ENCODE measurements at regions not wholly inside any gene's neighbourhood (a gene's known extent, or its start where the extent isn't known, plus 50 kb on each side); places are given as distances from the start of the nearest gene placed in this dataset.

DNA sequence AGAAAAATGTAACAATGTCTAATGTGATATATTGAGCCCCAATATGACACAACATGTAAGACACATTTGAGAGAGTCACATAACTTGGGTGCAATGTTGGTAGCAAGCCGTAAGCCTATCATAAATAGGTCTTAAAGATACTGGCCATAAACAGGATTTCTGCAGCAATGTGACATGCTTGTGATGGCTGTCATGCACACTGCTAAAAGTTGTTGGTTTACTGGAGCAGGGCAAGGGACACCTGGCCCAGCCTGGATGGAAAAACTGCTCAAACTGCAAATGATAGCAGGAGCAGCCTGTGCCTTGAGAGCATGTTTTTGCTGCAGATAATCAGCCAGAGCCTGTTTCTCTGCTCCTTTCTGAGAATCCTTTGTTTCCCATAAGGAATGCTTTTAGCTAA, 136.7 kb upstream of the ZNF91 start:
- peaks cover 7 to 19% of the 10 kb centered on the region in 2 donors for H3K9me3 Mint-ChIP-seq
- Histone ChIP-seq H3K4me1 (ENCODE audit: control insufficient read depth, insufficient read depth, low read length) (no peaks in the 10 kb centered on the region), H3K4me3 (ENCODE audit: low read length) (no peak overlapping the region), H3K27ac (ENCODE audit: low read length) (no peak overlapping the region), H3K9me3 (ENCODE audit: control insufficient read depth, insufficient read depth, low read length) (peaks cover 4% of the 10 kb centered on the region), H3K27me3 (ENCODE audit: control insufficient read depth, insufficient read depth, low read length) (no peaks in the 10 kb centered on the region), H3K36me3 (ENCODE audit: control insufficient read depth, insufficient read depth, low read length) (no peaks in the 10 kb centered on the region)
- no peaks in the 10 kb centered on the region for H3K36me3 Mint-ChIP-seq
- no peak overlapping the region for H3K27ac Mint-ChIP-seq
- no peak for ATAC-seq
- TF ChIP-seq, protein P1, sequence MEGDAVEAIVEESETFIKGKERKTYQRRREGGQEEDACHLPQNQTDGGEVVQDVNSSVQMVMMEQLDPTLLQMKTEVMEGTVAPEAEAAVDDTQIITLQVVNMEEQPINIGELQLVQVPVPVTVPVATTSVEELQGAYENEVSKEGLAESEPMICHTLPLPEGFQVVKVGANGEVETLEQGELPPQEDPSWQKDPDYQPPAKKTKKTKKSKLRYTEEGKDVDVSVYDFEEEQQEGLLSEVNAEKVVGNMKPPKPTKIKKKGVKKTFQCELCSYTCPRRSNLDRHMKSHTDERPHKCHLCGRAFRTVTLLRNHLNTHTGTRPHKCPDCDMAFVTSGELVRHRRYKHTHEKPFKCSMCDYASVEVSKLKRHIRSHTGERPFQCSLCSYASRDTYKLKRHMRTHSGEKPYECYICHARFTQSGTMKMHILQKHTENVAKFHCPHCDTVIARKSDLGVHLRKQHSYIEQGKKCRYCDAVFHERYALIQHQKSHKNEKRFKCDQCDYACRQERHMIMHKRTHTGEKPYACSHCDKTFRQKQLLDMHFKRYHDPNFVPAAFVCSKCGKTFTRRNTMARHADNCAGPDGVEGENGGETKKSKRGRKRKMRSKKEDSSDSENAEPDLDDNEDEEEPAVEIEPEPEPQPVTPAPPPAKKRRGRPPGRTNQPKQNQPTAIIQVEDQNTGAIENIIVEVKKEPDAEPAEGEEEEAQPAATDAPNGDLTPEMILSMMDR (IDR thresholded peaks at IDR 0.05), result no peak
- no peak for DNase-seq
- no peaks in the 10 kb centered on the region for H3K27me3 Mint-ChIP-seq (ENCODE audit: low read depth in 2 of 2)
- 100% methylated on average over 1 of the region's 1 CpG for WGBS (ENCODE audit: insufficient coverage)
- no peaks in the 10 kb centered on the region for H3K4me1 Mint-ChIP-seq
- no peak overlapping the region for H3K4me3 Mint-ChIP-seq
- intact Hi-C loops (cut with micrococcal nuclease), result no loop called here

DNA sequence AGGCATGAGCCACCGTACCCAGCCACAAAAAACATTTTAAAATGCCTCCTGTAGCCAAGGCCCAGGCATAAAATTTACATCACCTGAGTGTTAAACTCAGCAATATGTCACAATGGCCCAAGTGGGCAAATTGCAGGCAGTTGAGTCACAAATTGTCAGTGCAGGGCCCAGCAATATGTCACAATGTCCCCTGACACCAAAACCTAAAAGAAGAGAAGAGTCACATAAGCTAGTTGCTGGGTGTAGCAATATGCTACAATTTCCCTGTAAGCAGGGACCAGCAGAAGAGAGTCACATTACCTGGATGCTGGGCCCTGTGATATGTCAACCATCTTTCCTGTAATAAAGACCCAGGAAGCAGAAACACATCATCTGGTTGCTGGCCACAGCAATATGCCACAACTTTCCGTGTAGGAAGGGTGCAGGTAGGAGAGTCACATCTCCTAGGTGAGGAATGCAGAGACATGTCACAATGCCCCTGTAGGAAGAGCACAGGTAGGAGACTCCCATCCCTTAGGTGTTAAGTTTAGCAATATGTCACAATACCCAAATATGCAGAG, 136.0 kb upstream of the ZNF91 start:
- WGBS (ENCODE audit: insufficient coverage), result 83% methylated on average over 2 of the region's 2 CpGs
- TF ChIP-seq, protein P1 (IDR thresholded peaks at IDR 0.05), result no peak
- no peaks in the 10 kb centered on the region for H3K36me3 ChIP-seq (ENCODE audit: control insufficient read depth, insufficient read depth, low read length)
- intact Hi-C loops (cut with micrococcal nuclease), result no loop called here
- no peaks in the 10 kb centered on the region for H3K4me1 Mint-ChIP-seq
- no peaks in the 10 kb centered on the region for H3K27me3 ChIP-seq (ENCODE audit: control insufficient read depth, insufficient read depth, low read length)
- H3K27ac Mint-ChIP-seq, result no peak overlapping the region
- ATAC-seq (no peak), DNase-seq (no peak)
- peaks cover 4% of the 10 kb centered on the region for H3K9me3 ChIP-seq (ENCODE audit: control insufficient read depth, insufficient read depth, low read length)
- H3K27me3 Mint-ChIP-seq (ENCODE audit: low read depth in 2 of 2), result no peaks in the 10 kb centered on the region
- no peak overlapping the region for H3K27ac ChIP-seq (ENCODE audit: low read length)
- H3K4me3 Mint-ChIP-seq, result no peak overlapping the region
- H3K36me3 Mint-ChIP-seq, result no peaks in the 10 kb centered on the region
- no peak overlapping the region for H3K4me3 ChIP-seq (ENCODE audit: low read length)
- peaks cover 5 to 15% of the 10 kb centered on the region in 2 donors for H3K9me3 Mint-ChIP-seq
- H3K4me1 ChIP-seq (ENCODE audit: control insufficient read depth, insufficient read depth, low read length), result no peaks in the 10 kb centered on the region

DNA sequence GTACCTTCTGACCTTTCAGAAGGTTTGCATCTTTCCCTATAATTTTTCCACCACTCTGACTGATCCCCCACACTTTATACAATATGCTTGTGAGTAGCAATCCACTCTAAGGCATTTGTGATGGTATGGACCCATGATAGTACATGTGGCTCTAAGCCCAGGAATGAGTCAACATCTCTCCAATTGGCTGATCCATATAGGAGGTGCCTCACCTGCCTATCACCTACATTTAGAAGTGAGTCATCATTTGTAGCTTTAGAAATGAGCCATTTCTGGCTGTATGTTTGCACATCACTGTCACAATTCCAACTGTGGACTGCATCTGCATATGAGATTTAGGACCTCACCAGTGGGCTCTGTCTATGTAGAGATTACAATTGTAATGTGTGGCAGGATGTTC, 133.1 kb upstream of the ZNF91 start:
- Mint-ChIP-seq H3K4me1 (no peaks in the 10 kb centered on the region), H3K36me3 (no peaks in the 10 kb centered on the region), H3K27me3 (ENCODE audit: low read depth in 2 of 2) (no peaks in the 10 kb centered on the region), H3K27ac (no peak overlapping the region), H3K9me3 (peaks cover 8 to 17% of the 10 kb centered on the region in 2 donors), H3K4me3 (no peak overlapping the region)
- no peaks in the 10 kb centered on the region for H3K36me3 ChIP-seq (ENCODE audit: control insufficient read depth, insufficient read depth, low read length)
- TF ChIP-seq, protein P1 (IDR thresholded peaks at IDR 0.05), result no peak
- H3K27me3 ChIP-seq (ENCODE audit: control insufficient read depth, insufficient read depth, low read length), result no peaks in the 10 kb centered on the region
- ATAC-seq, result no peak
- H3K4me3 ChIP-seq (ENCODE audit: low read length), result no peak overlapping the region
- no peak overlapping the region for H3K27ac ChIP-seq (ENCODE audit: low read length)
- no peak for DNase-seq
- peaks cover 6% of the 10 kb centered on the region for H3K9me3 ChIP-seq (ENCODE audit: control insufficient read depth, insufficient read depth, low read length)
- no peaks in the 10 kb centered on the region for H3K4me1 ChIP-seq (ENCODE audit: control insufficient read depth, insufficient read depth, low read length)
- intact Hi-C loops (cut with micrococcal nuclease), result no loop called here

DNA sequence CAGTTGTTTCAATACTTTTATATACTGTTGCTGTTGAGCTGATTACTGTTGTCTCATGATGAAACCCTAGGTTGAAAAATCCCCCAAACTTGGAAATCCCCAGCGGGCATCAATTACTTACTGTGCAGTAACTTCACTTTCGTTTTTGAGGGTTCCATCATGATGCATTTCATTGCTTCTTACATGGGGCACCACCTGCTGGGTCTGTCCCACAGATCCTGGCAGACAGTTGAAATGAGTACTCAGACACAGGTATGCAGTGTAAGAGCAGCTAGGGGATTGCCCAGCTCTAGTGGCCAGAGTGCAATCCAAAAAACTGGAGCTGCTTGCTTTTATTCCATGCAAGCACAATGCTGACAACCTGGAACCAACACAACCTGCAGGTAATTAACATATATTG, 132.5 kb upstream of the ZNF91 start:
- H3K9me3 Mint-ChIP-seq, result peaks cover 8 to 18% of the 10 kb centered on the region in 2 donors
- no peaks in the 10 kb centered on the region for H3K36me3 Mint-ChIP-seq
- DNase-seq (no peak), ATAC-seq (no peak)
- H3K27me3 Mint-ChIP-seq (ENCODE audit: low read depth in 2 of 2), result no peaks in the 10 kb centered on the region
- no peak overlapping the region for H3K4me3 ChIP-seq (ENCODE audit: low read length)
- WGBS (ENCODE audit: insufficient coverage), result 80% methylated on average over 2 of the region's 2 CpGs
- peaks cover 6% of the 10 kb centered on the region for H3K9me3 ChIP-seq (ENCODE audit: control insufficient read depth, insufficient read depth, low read length)
- H3K4me3 Mint-ChIP-seq, result no peak overlapping the region
- H3K36me3 ChIP-seq (ENCODE audit: control insufficient read depth, insufficient read depth, low read length), result no peaks in the 10 kb centered on the region
- no peak overlapping the region for H3K27ac Mint-ChIP-seq
- intact Hi-C loops (cut with micrococcal nuclease), result no loop called here
- no peaks in the 10 kb centered on the region for H3K4me1 Mint-ChIP-seq
- no peaks in the 10 kb centered on the region for H3K4me1 ChIP-seq (ENCODE audit: control insufficient read depth, insufficient read depth, low read length)
- no peaks in the 10 kb centered on the region for H3K27me3 ChIP-seq (ENCODE audit: control insufficient read depth, insufficient read depth, low read length)
- TF ChIP-seq, protein P1 (IDR thresholded peaks at IDR 0.05), result no peak
- no peak overlapping the region for H3K27ac ChIP-seq (ENCODE audit: low read length)
